ENCODE measurements at regions not wholly inside any gene's neighbourhood (a gene's known extent, or its start where the extent isn't known, plus 50 kb on each side); places are given as distances from the start of the nearest gene placed in this dataset.

DNA sequence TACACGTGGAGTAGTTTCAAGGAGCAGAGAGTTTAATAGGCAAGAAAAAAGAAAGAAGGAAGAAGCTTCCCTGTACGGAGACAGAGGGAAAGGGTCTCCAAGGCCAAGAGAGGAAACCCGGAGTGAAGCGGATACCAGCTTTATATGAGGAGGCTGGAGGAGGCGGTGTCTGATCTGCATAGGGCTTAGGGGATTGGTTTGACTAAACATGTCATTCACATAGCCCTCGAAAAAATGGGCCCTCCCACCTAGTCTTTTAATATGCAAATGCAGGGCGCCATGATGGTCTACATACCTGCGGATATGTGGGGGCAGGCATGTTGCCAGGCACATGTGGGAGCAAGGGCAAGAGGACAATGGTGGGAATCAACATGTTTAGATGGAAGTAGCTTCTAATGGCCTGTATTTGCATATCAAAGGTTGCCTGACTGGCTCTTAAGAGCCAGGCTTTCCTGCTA is 103.1 kb upstream of the UGT8 start:
- DNase-seq (ENCODE audit: low spot score in 2 of 2), result no peak
- TF ChIP-seq, protein P1, sequence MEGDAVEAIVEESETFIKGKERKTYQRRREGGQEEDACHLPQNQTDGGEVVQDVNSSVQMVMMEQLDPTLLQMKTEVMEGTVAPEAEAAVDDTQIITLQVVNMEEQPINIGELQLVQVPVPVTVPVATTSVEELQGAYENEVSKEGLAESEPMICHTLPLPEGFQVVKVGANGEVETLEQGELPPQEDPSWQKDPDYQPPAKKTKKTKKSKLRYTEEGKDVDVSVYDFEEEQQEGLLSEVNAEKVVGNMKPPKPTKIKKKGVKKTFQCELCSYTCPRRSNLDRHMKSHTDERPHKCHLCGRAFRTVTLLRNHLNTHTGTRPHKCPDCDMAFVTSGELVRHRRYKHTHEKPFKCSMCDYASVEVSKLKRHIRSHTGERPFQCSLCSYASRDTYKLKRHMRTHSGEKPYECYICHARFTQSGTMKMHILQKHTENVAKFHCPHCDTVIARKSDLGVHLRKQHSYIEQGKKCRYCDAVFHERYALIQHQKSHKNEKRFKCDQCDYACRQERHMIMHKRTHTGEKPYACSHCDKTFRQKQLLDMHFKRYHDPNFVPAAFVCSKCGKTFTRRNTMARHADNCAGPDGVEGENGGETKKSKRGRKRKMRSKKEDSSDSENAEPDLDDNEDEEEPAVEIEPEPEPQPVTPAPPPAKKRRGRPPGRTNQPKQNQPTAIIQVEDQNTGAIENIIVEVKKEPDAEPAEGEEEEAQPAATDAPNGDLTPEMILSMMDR (IDR thresholded peaks at IDR 0.05), result no peak
- TF ChIP-seq POLR2A (IDR thresholded peaks at IDR 0.05) (no peak), EP300 (IDR thresholded peaks at IDR 0.05) (no peak)
- Histone ChIP-seq H3K9me3 (peaks cover 0 to 5% (median 0%) of the 10 kb centered on the region in 4 donors), H3K27ac (no peak overlapping the region), H3K4me1 (no peaks in the 10 kb centered on the region), H3K27me3 (no peaks in the 10 kb centered on the region), H3K4me3 (no peak overlapping the region), H3K36me3 (no peaks in the 10 kb centered on the region)
- 36 to 86% methylated on average over 8 of the region's 8 CpGs for WGBS, 2 donors

DNA sequence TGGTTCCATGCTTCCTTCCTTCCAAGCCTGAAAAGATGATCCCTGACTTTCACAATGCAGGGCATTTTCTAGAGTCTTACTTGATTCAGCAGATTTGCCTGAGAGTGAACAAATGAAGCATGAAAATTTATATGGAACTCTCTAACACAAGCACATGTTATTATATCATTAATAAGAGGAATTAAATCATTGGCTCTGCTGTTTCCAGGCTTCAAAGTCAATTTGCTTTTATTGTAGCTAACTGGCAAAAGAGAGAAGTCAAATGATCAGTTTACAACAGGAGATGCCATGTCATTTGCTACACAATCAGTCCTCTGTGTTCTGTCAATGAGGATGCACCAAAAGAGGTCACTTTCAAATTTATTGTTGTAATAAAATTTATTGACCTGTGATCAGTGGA is 101.5 kb upstream of the UGT8 start:
- Histone ChIP-seq H3K9me3 (peaks cover 0 to 5% (median 0%) of the 10 kb centered on the region in 4 donors), H3K4me1 (no peaks in the 10 kb centered on the region), H3K4me3 (no peak overlapping the region), H3K27me3 (no peaks in the 10 kb centered on the region), H3K36me3 (no peaks in the 10 kb centered on the region), H3K27ac (no peak overlapping the region)
- no peak for TF ChIP-seq EP300 (IDR thresholded peaks at IDR 0.05)
- TF ChIP-seq, protein P1 (IDR thresholded peaks at IDR 0.05), result no peak
- no peak for TF ChIP-seq POLR2A (IDR thresholded peaks at IDR 0.05)
- DNase-seq (ENCODE audit: low spot score in 2 of 2), result no peak

DNA sequence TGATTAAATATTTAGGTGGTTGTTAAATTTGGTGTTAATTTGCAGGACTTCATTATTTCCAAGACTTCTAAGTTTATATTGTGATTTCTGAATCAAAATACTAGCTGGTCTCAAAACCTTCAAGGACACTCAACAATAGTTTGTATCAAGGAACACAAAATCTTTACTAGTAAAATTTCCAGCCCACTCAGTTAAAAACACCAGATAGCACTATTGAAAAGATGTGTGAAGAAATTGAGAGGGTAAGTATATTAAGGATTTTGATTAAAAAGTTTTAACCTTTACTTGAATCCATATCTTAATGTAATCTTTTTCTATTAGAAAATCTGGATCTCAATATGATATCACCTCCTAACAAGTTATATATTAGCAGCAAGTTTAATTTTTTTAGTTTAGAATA is 89.3 kb upstream of the UGT8 start:
- Histone ChIP-seq H3K27me3 (no peaks in the 10 kb centered on the region), H3K4me1 (no peaks in the 10 kb centered on the region), H3K4me3 (no peak overlapping the region), H3K9me3 (no peaks in the 10 kb centered on the region), H3K36me3 (no peaks in the 10 kb centered on the region), H3K27ac (no peak overlapping the region)
- TF ChIP-seq EP300 (IDR thresholded peaks at IDR 0.05), result no peak
- TF ChIP-seq POLR2A (IDR thresholded peaks at IDR 0.05), result no peak
- TF ChIP-seq, protein P1 (IDR thresholded peaks at IDR 0.05), result no peak
- no peak for DNase-seq (ENCODE audit: low spot score in 2 of 2)

DNA sequence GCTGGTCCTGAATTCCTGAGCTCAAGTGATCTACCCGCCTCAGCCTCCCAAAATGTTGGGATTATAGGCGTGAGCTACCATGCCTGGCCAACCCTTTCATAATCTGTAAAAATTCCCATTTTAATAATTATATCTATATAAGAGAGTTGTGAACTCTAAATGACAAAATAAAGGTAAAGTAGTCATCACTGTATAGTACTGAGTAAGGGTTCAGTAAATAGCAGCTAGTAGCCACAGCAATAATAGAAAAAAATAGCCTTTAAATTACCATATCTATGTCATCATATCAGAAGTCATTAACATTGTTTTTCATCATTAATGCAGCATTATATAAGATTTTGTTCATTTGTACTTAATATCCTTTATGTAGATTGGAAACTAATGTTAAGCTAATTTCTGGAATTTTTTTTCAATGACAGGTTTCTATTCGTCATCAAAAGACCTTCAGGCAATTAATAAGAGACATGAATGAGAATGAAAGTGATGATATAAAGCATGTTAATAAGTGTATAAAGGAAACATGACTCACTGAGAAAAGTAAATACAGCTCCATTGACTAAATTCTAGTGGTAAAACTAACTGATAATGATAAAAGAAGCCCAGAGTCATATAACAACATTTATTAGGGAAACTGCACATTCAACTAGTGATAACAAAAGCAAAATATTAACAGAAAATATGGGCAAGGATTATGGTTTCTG is 85.9 kb upstream of the UGT8 start:
- no peaks in the 10 kb centered on the region for H3K4me1 ChIP-seq
- TF ChIP-seq, protein P1 (IDR thresholded peaks at IDR 0.05), result no peak
- TF ChIP-seq EP300 (IDR thresholded peaks at IDR 0.05) (no peak), POLR2A (IDR thresholded peaks at IDR 0.05) (no peak)
- no peak overlapping the region for H3K27ac ChIP-seq
- no peak for DNase-seq (ENCODE audit: low spot score in 2 of 2)
- no peak overlapping the region for H3K4me3 ChIP-seq
- no peaks in the 10 kb centered on the region for H3K9me3 ChIP-seq
- no peaks in the 10 kb centered on the region for H3K36me3 ChIP-seq
- WGBS, 2 donors, result 84 to 91% methylated on average over 3 of the region's 3 CpGs
- no peaks in the 10 kb centered on the region for H3K27me3 ChIP-seq

DNA sequence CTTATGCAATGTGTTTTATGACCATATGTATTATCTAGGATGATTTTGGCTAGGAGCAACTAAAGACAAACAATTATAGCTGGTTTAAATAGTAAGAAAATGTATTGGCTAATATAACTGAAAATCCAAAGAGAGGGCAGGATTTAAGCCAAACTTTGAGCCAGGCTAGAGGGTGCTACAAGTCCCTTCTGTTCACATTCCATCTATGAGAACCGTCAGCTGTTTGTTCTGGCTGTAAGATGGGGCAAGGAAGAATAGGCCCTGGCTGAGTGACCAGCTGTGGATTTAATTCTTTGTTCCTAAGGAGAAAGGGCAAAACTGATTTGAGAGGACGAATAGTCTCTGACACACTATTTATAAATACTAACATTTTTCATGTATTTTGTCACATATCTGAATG is 79.2 kb upstream of the UGT8 start:
- Histone ChIP-seq H3K9me3 (peaks cover 0 to 8% (median 0%) of the 10 kb centered on the region in 4 donors), H3K36me3 (no peaks in the 10 kb centered on the region), H3K27me3 (no peaks in the 10 kb centered on the region), H3K4me1 (no peaks in the 10 kb centered on the region), H3K27ac (no peak overlapping the region), H3K4me3 (no peak overlapping the region)
- 15 to 18% methylated on average over 2 of the region's 2 CpGs for WGBS, 2 donors
- no peak for DNase-seq (ENCODE audit: low spot score in 2 of 2)
- no peak for TF ChIP-seq EP300 (IDR thresholded peaks at IDR 0.05)
- TF ChIP-seq, protein P1 (IDR thresholded peaks at IDR 0.05), result no peak
